NAMALWA (cell line): ENCODE measurements at regions not wholly inside any gene's neighbourhood (a gene's known extent, or its start where the extent isn't known, plus 50 kb on each side); places are given as distances from the start of the nearest gene placed in this dataset.

Experiments used
- DNase-seq: peaks from one replicate; pipeline ENCODE4 v3.0.0-alpha.2; 2015; ENCODE audit warnings: low spot score

GRCh38 chr5:125176005-125176390, 429.6 kb upstream of the ZNF608 start:
- DNase-seq = no peak

GRCh38 chr5:125177340-125177739, 430.9 kb upstream of the ZNF608 start:
- DNase-seq = no peak

- no peak for DNase-seq
These were observed 433.2 kb upstream of the ZNF608 start for GRCh38 chr5:125179612-125180011.

GRCh38 chr5:125180231-125180829, 433.9 kb upstream of the ZNF608 start:
- DNase-seq = no peak

- no peak for DNase-seq
These were observed 434.7 kb upstream of the ZNF608 start for GRCh38 chr5:125181159-125181558.

- no peak for DNase-seq
These were observed 435.5 kb upstream of the ZNF608 start for GRCh38 chr5:125181955-125182354.

GRCh38 chr5:125185740-125186139, 439.3 kb upstream of the ZNF608 start:
- no peak for DNase-seq

- no peak for DNase-seq
These were observed 440.5 kb upstream of the ZNF608 start for GRCh38 chr5:125186911-125187375.

- no peak for DNase-seq
These were observed 443.1 kb upstream of the ZNF608 start for GRCh38 chr5:125189531-125189941.

- no peak for DNase-seq
These were observed 444.0 kb upstream of the ZNF608 start for GRCh38 chr5:125190232-125191087.

GRCh38 chr5:125194883-125195282, 448.4 kb upstream of the ZNF608 start:
- no peak for DNase-seq

- DNase-seq = no peak
These were observed 450.2 kb upstream of the ZNF608 start for GRCh38 chr5:125196481-125197111.

GRCh38 chr5:125197321-125197720, 450.9 kb upstream of the ZNF608 start:
- no peak for DNase-seq

- peak; percentile 68 for DNase-seq
These were observed 452.0 kb upstream of the ZNF608 start for GRCh38 chr5:125198270-125198974.

- peak; percentile 7 for DNase-seq
These were observed 452.9 kb upstream of the ZNF608 start for GRCh38 chr5:125199373-125199772.

- DNase-seq = peak; percentile 64
These were observed 453.8 kb upstream of the ZNF608 start for GRCh38 chr5:125199968-125200865.

GRCh38 chr5:125200866-125201373, 454.5 kb upstream of the ZNF608 start:
- no peak for DNase-seq

- no peak for DNase-seq
These were observed 455.1 kb upstream of the ZNF608 start for GRCh38 chr5:125201446-125202052.

- no peak for DNase-seq
These were observed 455.9 kb upstream of the ZNF608 start for GRCh38 chr5:125202353-125202752.

GRCh38 chr5:125202871-125203438, 456.5 kb upstream of the ZNF608 start:
- no peak for DNase-seq
